DMS79 treated with DMSO at 0.1 percent for 48 hours (cell line): ENCODE measurements at regions not wholly inside any gene's neighbourhood (a gene's known extent, or its start where the extent isn't known, plus 50 kb on each side); places are given as distances from the start of the nearest gene placed in this dataset.

Experiments
- DNase-seq: peaks from one replicate; lab custom pipeline; 2025; lab: John Stamatoyannopoulos, UW

DNA sequence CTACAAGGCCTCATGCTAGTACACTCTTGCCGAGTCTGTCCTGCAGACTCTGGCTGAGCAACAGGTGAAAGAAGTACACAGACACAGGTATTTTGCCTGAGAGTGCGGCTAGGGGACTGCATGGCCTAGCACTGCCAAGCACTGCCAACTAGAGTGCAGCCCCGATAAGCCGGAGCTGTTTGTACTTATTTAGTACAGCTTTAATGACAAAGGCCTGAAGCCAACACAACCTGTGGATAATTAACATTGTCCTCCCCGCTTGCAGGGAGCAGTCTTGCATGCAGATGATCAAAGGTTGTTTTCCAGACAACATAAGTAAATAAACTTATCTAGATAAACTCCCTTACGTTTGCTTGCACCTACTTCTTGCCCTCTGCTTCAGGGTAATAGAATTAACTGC is 63.7 kb upstream of the MMADHC start:
- no peak for DNase-seq

DNA sequence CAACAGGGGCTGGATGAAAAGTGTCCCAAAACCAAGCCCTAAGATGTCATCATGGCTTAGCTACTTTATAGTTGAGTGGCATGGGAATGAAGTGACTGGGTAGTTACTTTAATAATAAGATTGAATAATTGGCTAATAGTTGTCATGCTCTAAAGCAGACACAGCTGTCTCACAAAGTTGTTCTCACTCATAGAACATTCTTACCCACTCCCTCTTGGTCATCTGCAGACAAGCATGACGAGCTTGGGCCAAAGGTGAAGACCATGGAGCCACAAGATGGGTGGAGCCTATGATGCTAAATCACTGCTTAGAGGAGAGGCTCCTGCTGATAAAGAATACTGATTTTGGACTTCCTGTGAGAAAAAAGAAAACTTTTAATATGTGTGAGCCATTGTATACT is 62.4 kb upstream of the MMADHC start:
- no peak for DNase-seq

DNA sequence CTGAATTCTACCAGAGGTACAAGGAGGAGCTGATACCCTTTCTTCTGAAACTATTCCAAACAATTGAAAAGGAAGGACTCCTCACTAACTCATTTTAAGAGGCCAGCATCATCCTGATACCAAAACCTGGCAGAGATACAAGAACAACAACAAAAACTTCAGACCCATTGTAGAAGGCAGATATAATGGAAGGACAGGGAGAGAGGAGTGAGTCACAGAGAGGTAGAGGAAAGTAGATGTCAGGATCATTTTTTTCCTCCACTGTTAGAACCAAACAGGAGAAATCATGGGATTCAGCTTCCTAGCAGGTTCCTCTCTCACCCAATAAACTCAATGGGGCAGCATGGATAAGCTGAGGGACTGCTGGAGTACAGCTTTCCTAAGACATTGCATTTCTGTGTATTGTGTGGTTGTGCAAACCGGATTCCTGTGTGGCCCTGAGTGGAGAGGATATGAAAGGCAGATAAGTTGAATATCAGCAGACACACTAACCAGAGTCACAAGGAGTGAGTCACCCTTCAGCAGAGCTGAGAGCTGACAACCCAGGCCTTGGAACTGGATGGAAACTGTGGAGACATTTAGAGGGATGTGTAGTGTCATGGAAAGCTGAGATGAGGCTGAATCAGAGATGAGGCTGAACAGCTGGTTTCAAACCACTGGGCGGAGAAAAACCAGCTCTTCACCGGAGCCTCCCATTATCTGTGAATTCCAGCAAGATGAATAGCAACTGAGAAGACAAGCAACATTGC is 60.9 kb upstream of the MMADHC start:
- DNase-seq: no peak

DNA sequence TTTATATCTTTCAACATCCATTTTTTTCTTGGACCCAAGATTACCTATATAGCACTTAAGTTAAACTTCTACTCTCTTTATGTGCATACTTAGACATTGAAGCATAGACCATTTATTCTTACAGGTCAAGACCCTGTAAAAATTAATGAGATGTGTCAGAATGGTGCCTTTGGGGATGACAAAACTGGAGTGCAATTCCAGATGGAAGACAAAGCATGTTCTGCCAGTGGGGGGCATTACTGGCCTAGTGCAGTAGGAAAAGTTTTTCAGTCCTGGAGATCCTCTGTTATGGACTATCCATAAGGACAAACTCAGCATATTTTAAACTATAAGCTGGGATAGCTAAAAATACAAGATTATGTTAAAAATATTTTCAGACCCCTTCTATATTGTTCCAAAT is 57.8 kb upstream of the MMADHC start:
- DNase-seq: no peak
